ENCODE measurements at regions not wholly inside any gene's neighbourhood (a gene's known extent, or its start where the extent isn't known, plus 50 kb on each side); places are given as distances from the start of the nearest gene placed in this dataset.

DNA sequence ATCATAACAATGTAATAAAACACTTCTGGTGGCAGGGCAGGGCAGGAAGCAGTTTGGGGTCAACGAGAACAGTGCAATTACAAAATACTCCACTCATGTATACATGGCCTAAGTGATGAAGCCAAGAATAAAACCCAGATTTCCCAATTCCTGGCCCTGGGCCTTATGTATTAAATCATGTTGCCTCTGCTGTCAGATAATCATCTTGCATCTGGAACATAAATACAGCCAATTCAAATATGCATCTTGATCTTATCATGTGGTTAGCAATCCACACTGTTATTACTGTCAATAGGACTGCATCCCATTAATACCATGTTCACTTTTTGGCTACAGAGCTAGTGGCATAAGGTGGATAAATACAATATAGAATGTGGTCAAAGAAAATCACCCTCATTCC lies 186.5 kb upstream of the SLC25A13 start:
- TF ChIP-seq SUZ12 (IDR thresholded peaks at IDR 0.05) (no peak), FOXA1 (IDR thresholded peaks at IDR 0.05) (no peak), LEF1 (IDR thresholded peaks at IDR 0.05; ENCODE audit: borderline replicate concordance) (no peak), ZNF384 (IDR thresholded peaks at IDR 0.05) (no peak), ARNT (IDR thresholded peaks at IDR 0.05) (no peak), ELF4 (IDR thresholded peaks at IDR 0.05) (no peak)
- TF ChIP-seq, protein P1, sequence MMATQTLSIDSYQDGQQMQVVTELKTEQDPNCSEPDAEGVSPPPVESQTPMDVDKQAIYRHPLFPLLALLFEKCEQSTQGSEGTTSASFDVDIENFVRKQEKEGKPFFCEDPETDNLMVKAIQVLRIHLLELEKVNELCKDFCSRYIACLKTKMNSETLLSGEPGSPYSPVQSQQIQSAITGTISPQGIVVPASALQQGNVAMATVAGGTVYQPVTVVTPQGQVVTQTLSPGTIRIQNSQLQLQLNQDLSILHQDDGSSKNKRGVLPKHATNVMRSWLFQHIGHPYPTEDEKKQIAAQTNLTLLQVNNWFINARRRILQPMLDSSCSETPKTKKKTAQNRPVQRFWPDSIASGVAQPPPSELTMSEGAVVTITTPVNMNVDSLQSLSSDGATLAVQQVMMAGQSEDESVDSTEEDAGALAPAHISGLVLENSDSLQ (IDR thresholded peaks at IDR 0.05), result no peak

All from HEK293T (cell line).